Nephron (organoid): ENCODE measurements at regions not wholly inside any gene's neighbourhood (a gene's known extent, or its start where the extent isn't known, plus 50 kb on each side); places are given as distances from the start of the nearest gene placed in this dataset.

Source experiments
- H3K27ac Mint-ChIP-seq, 3 experiments: 2 replicates each; pipeline ENCODE4 v1.8.0; 2020; ENCODE audit warnings: mixed read lengths in 3 of 3, mild to moderate bottlenecking in 2 of 3, moderate library complexity in 1 of 3
- H3K27me3 Mint-ChIP-seq: 2 replicates; pipeline ENCODE4 v1.8.0; 2021; ENCODE audit warnings: low read depth, mild to moderate bottlenecking, moderate library complexity, mixed read lengths
- H3K36me3 Mint-ChIP-seq: 2 replicates; pipeline ENCODE4 v1.8.0; 2020; ENCODE audit warnings: low read depth, mixed read lengths
- H3K4me1 Mint-ChIP-seq: 2 replicates; pipeline ENCODE4 v1.8.0; 2020; ENCODE audit warnings: mixed read lengths
- H3K4me3 Mint-ChIP-seq, 3 experiments: 2 replicates each; pipeline ENCODE4 v1.8.0; 2020; ENCODE audit warnings: mild to moderate bottlenecking in 3 of 3, mixed read lengths in 3 of 3, moderate library complexity in 2 of 3
- H3K9me3 Mint-ChIP-seq: 2 replicates; pipeline ENCODE4 v1.8.0; 2020; ENCODE audit warnings: mixed read lengths
- TF ChIP-seq, protein P1 (sequence below), 3 experiments: fragments of 200-600 bp; sonication (generic); IDR thresholded peaks; one replicate each; pipeline ENCODE4 v1.5.0; 2021; ENCODE audit warnings: antibody characterized with exemption in 3 of 3; ENCODE audit not compliant: unreplicated experiment in 3 of 3

DNA sequence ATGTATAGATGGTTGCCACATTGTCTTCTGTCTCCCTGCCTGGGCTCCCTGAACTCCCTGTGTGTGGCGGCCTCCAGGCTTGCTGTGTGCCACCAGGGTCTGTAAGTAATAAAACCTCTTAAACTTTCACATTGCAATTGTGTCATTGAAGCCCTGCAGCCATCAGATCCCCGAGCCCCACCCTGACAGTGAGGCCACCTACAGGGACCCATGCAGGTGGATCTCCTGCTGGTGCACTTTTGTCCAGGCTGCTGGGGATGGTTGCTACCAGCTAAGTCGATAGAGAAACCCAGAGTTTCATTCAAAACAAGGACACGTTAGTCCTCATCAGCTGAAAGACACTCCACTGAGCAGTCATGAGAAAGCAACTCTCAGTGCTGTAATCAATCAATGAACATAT lies 133.6 kb upstream of the PRICKLE2 start:
- Mint-ChIP-seq H3K4me3 (no peak overlapping the region), H3K27ac (no peak overlapping the region), H3K9me3 (no peaks in the 10 kb centered on the region), H3K27me3 (no peaks in the 10 kb centered on the region), H3K4me1 (peaks cover 63% of the 10 kb centered on the region), H3K36me3 (no peaks in the 10 kb centered on the region)
- TF ChIP-seq, protein P1, sequence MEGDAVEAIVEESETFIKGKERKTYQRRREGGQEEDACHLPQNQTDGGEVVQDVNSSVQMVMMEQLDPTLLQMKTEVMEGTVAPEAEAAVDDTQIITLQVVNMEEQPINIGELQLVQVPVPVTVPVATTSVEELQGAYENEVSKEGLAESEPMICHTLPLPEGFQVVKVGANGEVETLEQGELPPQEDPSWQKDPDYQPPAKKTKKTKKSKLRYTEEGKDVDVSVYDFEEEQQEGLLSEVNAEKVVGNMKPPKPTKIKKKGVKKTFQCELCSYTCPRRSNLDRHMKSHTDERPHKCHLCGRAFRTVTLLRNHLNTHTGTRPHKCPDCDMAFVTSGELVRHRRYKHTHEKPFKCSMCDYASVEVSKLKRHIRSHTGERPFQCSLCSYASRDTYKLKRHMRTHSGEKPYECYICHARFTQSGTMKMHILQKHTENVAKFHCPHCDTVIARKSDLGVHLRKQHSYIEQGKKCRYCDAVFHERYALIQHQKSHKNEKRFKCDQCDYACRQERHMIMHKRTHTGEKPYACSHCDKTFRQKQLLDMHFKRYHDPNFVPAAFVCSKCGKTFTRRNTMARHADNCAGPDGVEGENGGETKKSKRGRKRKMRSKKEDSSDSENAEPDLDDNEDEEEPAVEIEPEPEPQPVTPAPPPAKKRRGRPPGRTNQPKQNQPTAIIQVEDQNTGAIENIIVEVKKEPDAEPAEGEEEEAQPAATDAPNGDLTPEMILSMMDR (IDR thresholded peaks at IDR 0.05; ENCODE audit: unreplicated experiment in 3 of 3) = no peak

DNA sequence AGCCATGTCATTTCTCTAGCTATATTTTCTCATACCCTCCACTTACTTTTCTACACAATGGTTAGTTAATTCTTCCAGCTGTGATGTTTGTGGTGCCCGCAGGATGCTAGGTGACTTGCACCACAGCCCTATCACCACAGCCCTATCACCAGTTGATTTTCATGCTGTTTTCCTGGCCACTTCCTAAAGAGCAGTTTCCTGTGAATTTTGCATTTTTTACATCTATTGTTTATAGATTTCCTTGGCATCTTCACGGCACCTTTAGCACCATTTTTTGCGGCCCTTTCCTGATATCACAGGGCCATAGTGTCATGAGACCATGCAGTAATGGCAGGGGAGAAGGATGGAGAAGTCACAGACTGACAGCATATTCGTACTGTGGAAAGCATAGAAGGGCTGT lies 132.9 kb upstream of the PRICKLE2 start:
- H3K4me1 Mint-ChIP-seq = peaks cover 70% of the 10 kb centered on the region
- no peak overlapping the region for H3K4me3 Mint-ChIP-seq
- peak overlapping the region in 2 of 3 experiments; percentile 54 to 66 for H3K27ac Mint-ChIP-seq
- TF ChIP-seq, protein P1 (IDR thresholded peaks at IDR 0.05; ENCODE audit: unreplicated experiment in 3 of 3) = no peak
- H3K9me3 Mint-ChIP-seq = no peaks in the 10 kb centered on the region
- no peaks in the 10 kb centered on the region for H3K36me3 Mint-ChIP-seq
- H3K27me3 Mint-ChIP-seq = no peaks in the 10 kb centered on the region

DNA sequence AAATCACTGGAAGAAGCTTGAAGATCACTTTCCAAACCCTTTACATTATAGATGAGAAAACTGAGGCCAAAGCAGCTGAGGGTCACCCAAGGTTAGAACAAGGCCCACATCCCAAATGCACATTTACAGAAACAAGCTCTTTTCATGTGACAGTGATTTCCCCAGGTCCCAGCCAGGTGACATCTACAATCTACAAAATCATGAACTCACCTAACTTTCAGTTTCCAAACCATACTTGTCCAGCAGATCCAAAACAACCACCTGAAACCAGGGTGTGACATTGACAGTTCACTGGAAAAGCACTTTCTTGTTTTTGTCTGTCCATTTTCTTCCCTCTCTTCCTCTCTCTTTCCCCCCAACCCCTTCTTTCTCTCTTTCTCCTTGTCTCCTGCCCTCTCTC lies 132.2 kb upstream of the PRICKLE2 start:
- Mint-ChIP-seq H3K36me3 (no peaks in the 10 kb centered on the region), H3K27me3 (no peaks in the 10 kb centered on the region), H3K27ac (peak overlapping the region in 2 of 3 experiments; percentile 29 to 54), H3K4me1 (peaks cover 71% of the 10 kb centered on the region), H3K9me3 (no peaks in the 10 kb centered on the region), H3K4me3 (no peak overlapping the region)
- TF ChIP-seq, protein P1 (IDR thresholded peaks at IDR 0.05; ENCODE audit: unreplicated experiment in 3 of 3) = no peak

DNA sequence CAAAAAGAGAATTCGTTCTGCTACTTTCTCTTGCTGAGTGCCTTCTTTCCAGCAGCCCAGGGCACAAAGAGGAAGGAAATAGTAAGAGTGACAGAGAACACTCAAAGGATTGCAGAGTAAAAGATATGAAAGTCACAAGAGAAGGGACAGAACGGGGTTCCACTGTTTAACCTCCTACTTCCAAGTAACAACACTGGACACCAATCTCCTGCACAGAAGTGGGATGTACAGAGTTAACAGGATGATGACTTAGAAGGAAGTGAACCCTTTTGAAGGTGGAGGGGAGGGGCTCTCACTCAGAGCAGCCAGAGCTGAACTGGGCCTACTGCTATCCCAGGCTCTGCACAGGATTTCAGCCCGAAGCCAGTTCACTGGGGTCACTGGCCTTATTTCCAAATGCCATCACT lies 130.1 kb upstream of the PRICKLE2 start:
- Mint-ChIP-seq H3K4me1 (peaks cover 73% of the 10 kb centered on the region), H3K9me3 (no peaks in the 10 kb centered on the region), H3K27me3 (no peaks in the 10 kb centered on the region), H3K27ac (peak overlapping the region; percentile 85 to 97 (median 91)), H3K36me3 (no peaks in the 10 kb centered on the region), H3K4me3 (peak overlapping the region in 1 of 3 experiments; percentile 1)
- TF ChIP-seq, protein P1 (IDR thresholded peaks at IDR 0.05; ENCODE audit: unreplicated experiment in 3 of 3) = no peak

DNA sequence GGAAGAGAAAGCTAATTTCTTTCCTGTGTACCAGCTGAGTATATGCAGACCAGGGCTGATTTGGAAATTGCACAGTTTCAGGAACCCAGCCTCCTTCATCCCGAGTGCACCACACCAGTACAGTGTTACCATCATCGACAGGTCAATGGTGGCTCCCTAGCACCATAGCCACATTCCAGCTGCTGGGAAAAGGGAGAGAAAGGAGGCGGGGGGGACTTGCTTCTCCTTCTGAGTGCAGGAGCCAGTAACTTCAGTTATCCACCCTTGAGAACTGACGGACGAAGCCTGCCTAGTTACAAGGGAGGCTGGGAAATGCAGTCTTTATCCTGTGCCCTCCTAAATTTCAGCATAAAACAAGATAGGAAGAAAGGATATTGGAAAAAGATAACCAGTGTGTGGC lies 129.7 kb upstream of the PRICKLE2 start:
- Mint-ChIP-seq H3K4me3 (peak overlapping the region in 1 of 3 experiments; percentile 1), H3K4me1 (peaks cover 75% of the 10 kb centered on the region), H3K27me3 (no peaks in the 10 kb centered on the region), H3K36me3 (no peaks in the 10 kb centered on the region), H3K9me3 (no peaks in the 10 kb centered on the region), H3K27ac (peak overlapping the region; percentile 85 to 97 (median 91))
- TF ChIP-seq, protein P1 (IDR thresholded peaks at IDR 0.05; ENCODE audit: unreplicated experiment in 3 of 3) = no peak

DNA sequence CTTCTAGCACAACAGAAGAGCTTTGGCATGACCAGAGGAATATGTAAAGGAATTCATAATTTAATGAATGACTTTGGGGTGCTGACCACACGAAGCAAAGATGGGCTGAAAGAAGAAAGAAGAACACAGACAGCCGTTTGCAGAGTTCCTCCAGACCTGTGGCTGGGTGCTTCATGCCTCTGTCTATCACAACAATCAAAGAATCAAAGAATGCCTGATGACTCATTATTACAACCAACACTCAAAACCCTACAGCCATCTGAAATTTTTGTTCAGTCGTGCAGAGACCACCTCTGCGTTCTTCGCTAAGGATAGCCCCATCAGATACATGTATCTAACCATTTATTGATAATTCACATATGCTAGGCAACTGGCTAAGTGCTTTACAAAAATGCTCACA lies 129.0 kb upstream of the PRICKLE2 start:
- no peaks in the 10 kb centered on the region for H3K36me3 Mint-ChIP-seq
- TF ChIP-seq, protein P1 (IDR thresholded peaks at IDR 0.05; ENCODE audit: unreplicated experiment in 3 of 3) = no peak
- H3K4me1 Mint-ChIP-seq = peaks cover 78% of the 10 kb centered on the region
- no peaks in the 10 kb centered on the region for H3K27me3 Mint-ChIP-seq
- H3K9me3 Mint-ChIP-seq = no peaks in the 10 kb centered on the region
- H3K27ac Mint-ChIP-seq = peak overlapping the region in 2 of 3 experiments; percentile 93 to 97
- H3K4me3 Mint-ChIP-seq = no peak overlapping the region
